ENCODE measurements at regions not wholly inside any gene's neighbourhood (a gene's known extent, or its start where the extent isn't known, plus 50 kb on each side); places are given as distances from the start of the nearest gene placed in this dataset.

- no peak for DNase-seq (ENCODE audit: low spot score)
Observed at GRCh38 chr10:2728087-2728486, 339.3 kb upstream of the PFKP start.

DNA sequence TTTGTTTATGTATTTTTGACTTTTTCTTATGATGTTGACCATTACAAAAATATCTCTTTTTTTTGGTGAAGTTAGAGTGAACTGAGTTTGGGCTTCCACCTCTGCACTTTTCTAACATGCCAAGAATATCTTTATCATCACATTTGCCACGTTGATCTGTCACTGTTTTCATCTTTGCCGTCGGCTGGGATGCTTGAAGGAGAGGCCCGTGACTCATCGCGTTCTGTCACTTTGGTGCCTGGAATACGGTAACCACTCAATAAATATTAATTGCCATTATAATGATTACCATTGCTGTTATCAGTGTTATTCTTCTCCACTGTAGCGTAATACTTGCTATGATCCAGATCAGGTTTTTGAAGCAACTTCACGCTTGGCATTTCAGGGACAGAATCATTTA lies 350.8 kb upstream of the PFKP start:
- no peak for DNase-seq (ENCODE audit: low spot score)

DNA sequence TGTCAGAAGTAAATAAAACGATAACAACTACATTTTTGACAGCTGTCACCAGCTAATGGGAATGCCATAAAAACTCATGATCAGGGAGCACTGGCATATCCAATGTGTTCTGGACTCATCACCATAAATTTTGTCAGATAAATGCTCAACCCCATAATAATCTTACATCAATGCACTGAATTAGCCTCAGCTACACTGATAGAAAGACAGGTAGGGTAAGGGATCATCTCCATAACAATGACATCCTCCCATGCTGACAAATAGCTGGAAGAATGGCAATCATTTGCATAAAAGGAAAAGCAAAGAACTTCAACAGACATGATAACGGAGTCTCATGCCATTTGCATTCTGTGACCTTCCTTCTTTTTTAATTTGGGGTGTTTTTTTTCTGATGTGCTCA lies 352.8 kb upstream of the PFKP start:
- no peak for DNase-seq (ENCODE audit: low spot score)

DNA sequence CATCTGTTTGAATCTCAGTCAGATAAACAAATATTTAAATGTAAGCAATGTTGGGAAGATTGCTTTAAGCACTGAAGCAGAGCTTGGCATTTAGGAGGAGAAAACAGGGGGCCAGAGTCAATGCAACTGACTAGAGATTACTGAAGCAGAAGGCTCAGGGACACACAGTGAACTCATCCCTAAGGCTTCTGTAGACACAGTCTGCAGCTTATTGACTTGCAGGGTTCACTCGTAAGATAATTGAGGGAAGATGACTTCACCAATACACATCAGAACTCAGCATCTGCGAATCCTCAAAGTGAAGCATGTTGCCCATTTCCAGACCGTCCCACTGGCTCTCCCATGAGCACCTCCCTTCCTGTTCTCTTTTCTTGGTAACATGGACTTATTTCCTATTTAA lies 363.4 kb upstream of the PFKP start:
- no peak for DNase-seq (ENCODE audit: low spot score)

DNA sequence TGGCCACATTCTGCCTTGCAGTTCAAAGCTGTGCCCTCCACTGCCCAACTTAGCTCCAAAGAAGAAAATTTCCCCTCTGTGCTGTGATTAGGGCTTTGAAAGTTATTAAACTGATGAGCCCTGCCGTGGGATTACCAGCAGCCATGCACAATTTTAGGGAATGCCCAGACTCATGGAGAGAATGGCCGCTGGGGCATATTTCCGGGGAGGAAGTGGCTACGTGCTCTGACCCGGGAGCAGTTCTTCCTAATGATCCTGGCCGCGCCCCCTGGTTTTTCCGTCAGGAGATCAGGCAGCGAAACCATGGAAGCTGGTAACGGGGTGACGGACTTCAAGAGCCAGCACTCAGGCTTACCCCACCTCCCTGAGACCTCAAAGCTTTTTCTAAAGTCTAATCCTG lies 365.5 kb upstream of the PFKP start:
- DNase-seq (ENCODE audit: low spot score) = no peak

DNA sequence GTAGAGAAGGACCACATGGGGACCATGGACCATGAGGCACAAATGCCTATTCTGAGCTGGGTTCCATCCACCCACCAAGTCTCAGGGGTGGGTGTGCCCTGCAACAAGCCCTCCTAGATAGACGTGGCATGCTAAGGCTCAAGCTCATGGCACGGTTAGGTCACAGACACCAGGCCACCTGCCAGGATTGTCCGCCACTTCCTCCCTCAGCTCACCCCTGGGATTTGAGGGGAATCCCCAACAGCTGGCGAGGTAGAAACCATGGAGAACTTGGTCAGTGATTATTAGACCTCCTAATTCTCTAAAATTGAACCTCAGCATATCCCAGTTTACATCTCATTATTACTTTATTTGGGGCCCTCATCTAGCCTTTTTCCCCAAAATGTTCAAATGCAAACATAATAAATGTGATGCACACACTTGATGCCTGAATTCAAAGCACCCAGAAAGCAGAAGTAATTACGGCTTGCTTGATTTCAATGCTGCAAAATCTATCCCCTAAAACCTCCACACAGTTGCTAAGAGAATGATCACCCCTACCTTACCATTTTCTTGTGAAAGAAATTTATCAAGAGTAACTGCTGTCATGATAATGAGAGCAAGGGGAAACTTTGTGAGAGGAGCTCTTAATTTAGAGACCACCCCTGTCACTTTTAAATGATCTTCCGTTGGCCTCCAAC lies 366.6 kb upstream of the PFKP start:
- peak; percentile 51 for DNase-seq (ENCODE audit: low spot score)

DNA sequence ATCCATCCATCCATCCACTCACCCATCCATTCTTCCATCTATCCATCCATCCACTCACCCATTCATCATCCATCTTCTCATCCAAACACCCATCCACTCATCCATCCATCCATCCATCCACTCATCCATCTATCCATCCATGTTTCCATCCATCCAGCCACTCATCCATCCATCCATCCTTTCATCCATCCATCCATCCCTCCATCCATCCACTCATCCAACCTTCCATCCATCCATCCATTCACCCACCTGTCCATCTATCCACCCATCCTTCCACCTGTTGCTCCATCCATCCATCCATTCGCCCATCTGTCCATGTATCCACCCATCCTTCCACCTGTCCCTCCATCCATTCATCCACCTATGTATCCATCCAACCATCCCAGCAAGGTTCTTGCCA lies 378.4 kb upstream of the PFKP start:
- no peak for DNase-seq (ENCODE audit: low spot score)

DNA sequence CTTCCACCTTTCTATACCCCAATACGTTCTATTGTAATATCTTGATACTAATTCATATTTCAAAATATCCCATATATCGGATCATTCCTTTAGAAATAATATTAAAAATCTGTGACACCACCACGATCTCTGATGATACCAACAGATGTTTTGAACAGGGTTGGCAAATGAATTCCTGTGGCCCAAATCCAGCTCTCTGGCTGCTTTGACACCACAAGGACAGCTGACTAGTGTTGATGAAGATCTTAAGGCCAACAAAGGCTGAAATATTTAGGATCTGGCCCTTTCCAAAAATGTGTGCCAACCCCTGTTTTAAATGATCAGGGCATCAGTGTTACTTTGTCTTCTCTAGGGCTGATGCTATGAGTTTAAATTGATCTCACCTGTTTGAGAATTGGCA lies 380.7 kb upstream of the PFKP start:
- no peak for DNase-seq (ENCODE audit: low spot score)

GRCh38 chr10:2682491-2682890 lies 384.9 kb upstream of the PFKP start:
- DNase-seq (ENCODE audit: low spot score) = no peak

- DNase-seq (ENCODE audit: low spot score) = no peak
Observed at GRCh38 chr10:2681891-2682290, 385.5 kb upstream of the PFKP start.

DNA sequence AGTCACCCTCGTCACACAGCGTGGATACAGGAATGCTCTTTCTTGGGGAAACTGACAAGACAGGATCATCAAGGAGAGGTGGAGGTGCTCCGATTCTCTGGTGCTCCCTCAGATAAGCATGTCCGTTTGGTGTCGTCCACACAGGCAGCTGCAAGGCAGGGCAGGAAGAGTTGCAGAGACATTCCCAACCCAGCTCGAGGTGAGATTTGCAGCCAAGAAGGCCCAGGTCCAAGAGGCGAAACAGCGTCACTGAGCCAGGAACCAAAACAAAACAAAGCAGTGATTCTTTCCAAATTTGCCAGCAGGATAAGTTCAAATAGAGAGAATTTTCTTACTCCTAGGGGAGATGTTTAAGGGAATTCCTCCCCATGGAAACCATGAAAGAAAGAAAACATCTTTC lies 386.5 kb upstream of the PFKP start:
- DNase-seq (ENCODE audit: low spot score) = no peak

DNA sequence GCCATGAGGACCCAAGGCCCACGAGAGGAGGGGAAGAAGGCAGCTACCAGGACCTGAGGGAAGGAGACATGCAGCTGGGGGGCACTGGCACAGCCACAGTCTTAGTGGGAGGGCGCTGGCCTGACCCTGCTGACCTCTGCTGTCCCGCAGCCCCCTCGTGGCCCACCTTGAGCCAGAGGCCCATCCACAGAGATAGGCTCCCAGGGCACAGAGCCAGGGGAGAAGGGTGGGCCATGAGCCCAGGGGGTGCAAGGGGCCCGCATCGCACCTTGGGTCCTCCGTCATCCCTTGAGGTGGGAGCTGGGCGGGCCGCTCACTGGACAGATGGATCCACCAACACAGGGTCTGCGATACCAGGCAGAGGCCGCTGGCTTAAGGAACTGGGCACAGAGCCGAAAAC lies 387.7 kb upstream of the PFKP start:
- DNase-seq (ENCODE audit: low spot score) = no peak

DNA sequence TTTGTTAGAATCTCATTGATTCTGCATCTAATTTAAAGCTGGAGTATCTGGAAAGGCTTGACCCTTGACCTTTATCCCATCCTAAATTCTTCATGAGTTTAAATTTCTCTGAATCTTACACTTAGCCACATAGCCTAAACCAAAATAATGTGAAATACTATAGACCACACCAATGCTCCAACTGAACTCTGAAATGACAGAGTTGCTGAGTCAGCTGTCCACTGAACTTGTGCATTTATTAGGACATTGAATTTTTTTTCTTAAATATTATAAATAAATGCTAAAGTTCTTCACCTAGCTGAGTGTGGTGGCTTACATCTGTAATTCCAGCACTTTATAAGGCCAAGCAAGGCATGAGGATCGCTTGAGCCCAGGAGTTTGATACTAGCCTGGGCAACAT lies 390.9 kb upstream of the PFKP start:
- no peak for DNase-seq (ENCODE audit: low spot score)

DNA sequence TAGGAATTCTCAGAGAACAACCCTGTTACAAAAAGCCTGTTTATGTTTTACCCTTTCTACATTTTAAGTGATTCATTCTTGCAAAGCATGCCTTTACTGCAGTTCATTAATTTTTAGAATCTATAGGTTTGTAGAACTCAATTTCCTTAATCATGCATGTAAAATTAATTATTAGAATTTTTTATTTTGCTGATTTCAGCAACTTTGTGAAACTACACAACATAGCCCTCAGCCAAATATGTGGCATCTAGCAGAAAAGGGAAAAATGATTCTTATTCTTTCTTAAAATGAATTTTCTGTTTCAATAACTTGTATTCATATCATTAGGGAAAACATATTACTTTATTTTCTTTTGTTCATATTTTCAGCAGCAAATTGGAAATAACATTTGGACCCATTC lies 392.9 kb upstream of the PFKP start:
- no peak for DNase-seq (ENCODE audit: low spot score)

DNA sequence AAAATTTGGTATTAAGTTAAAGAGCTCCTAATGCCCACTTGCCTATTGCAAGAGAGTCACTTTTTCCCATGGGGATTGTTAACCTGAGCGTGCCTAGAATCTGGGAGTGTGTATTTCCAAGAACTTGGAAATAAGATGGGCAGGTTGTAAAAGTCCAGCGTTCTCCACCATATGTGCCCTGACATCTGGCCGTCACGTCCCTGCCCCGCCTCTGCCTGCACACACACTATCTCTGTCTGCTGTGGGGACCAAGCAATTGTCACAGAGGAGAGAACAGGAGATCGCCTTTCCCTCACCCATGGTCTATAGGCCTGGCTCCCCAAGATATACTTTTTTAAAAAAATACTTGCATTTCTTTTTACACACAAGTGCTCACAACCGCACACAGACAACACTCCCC lies 396.5 kb upstream of the PFKP start:
- no peak for DNase-seq (ENCODE audit: low spot score)

- no peak for DNase-seq (ENCODE audit: low spot score)
Observed at GRCh38 chr10:2665772-2666171, 401.6 kb upstream of the PFKP start.

- no peak for DNase-seq (ENCODE audit: low spot score)
Observed at GRCh38 chr10:2660276-2660675, 407.1 kb upstream of the PFKP start.

- no peak for DNase-seq (ENCODE audit: low spot score)
Observed at GRCh38 chr10:2659660-2660209, 407.6 kb upstream of the PFKP start.

GRCh38 chr10:2658780-2659179 lies 408.6 kb upstream of the PFKP start:
- DNase-seq (ENCODE audit: low spot score) = no peak

- no peak for DNase-seq (ENCODE audit: low spot score)
Observed at GRCh38 chr10:2650328-2650727, 417.0 kb upstream of the PFKP start.

GRCh38 chr10:2641028-2641427 lies 426.3 kb upstream of the PFKP start:
- DNase-seq (ENCODE audit: low spot score) = no peak

DNA sequence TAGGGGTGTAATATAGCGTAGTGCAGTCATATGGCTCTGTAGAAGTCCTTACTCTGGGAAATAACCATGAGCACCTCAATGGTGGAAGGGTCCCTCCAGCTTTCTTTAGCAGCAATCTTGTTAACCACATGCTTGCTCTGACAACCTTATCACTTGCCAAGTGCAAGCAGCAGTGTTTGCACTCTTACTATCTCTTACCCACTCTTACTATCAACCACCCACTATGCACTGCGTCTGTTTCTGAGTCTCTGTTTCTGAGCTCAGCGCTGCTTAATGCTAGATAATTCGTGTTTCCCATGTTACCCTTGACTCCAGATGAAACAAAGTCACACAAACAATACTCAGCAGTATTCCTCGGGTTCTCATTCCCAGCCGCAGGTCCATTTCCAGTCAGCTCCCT lies 433.7 kb upstream of the PFKP start:
- no peak for DNase-seq (ENCODE audit: low spot score)

GRCh38 chr10:2631557-2632205 lies 435.7 kb upstream of the PFKP start:
- no peak for DNase-seq (ENCODE audit: low spot score)

DNA sequence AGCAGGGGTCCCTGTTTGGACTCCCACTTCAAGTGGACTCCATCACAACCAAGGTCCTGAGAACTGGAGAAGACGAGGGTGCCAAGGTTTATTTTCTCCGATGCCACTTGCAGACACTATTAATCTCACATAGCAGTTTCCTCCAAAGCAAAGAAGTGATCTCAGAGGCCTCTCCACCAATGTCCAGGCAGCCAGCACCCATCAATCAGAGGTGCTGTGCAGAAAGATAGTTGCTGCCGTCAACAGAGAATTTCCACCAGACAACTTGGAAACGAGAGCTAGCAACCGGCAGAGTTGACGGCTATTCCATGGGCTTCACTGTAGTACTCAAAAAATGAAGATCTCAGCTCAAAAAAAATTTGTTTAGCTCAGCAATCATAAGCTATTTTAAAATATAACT lies 438.6 kb upstream of the PFKP start:
- DNase-seq (ENCODE audit: low spot score) = no peak
